DND-41 (cell line): ENCODE measurements at regions not wholly inside any gene's neighbourhood (a gene's known extent, or its start where the extent isn't known, plus 50 kb on each side); places are given as distances from the start of the nearest gene placed in this dataset.

Experiments used
- CTCF ChIP-seq: IDR thresholded peaks from 2 replicates; pipeline ENCODE4 v1.5.1; 2012; ENCODE audit warnings: borderline replicate concordance, low read length, moderate library complexity, mild to moderate bottlenecking; ENCODE audit not compliant: poor library complexity, severe bottlenecking; ENCODE audit errors: extremely low read depth
- EZH2 ChIP-seq: IDR thresholded peaks from 3 replicates; pipeline ENCODE4 v1.6.1; 2012; ENCODE audit warnings: borderline replicate concordance, low read depth, mild to moderate bottlenecking, moderate library complexity, low read length, inconsistent platforms; ENCODE audit not compliant: severe bottlenecking

- TF ChIP-seq CTCF: no peak
- TF ChIP-seq EZH2: no peak
Observed at GRCh38 chr2:39999864-40000263, 220.8 kb upstream of the THUMPD2 start.
